Neural progenitor cell (in vitro differentiated cells): ENCODE measurements at regions not wholly inside any gene's neighbourhood (a gene's known extent, or its start where the extent isn't known, plus 50 kb on each side); places are given as distances from the start of the nearest gene placed in this dataset.
A peak's percentile ranks its signal among the peaks of the same experiment; 100 is the strongest.

Experiments used
- DNase-seq: peaks from one replicate; pipeline ENCODE4 v3.0.0-alpha.2; 2016; ENCODE audit warnings: low spot score
- H2AFZ ChIP-seq: fragments of 200-600 bp; sonication (generic); replicated peaks from 2 replicates; pipeline ENCODE4 v1.6.1; 2016; ENCODE audit warnings: antibody characterized with exemption
- H3F3A ChIP-seq: fragments of 200-600 bp; sonication (generic); 2 replicates; pipeline ENCODE4 v1.6.1; 2016; ENCODE audit warnings: antibody characterized with exemption, low read depth
- H3K27ac ChIP-seq: fragments of 200-600 bp; sonication (generic); 2 replicates; pipeline ENCODE4 v1.5.1; 2016; ENCODE audit warnings: mild to moderate bottlenecking
- H3K27me3 ChIP-seq: fragments of 200-600 bp; sonication (generic); 2 replicates; pipeline ENCODE4 v1.6.1; 2016; ENCODE audit warnings: mild to moderate bottlenecking, moderate library complexity
- H3K36me3 ChIP-seq: fragments of 200-600 bp; sonication (generic); 2 replicates; pipeline ENCODE4 v1.5.1; 2016
- H3K4me1 ChIP-seq: fragments of 200-600 bp; sonication (generic); 2 replicates; pipeline ENCODE4 v1.6.1; 2016; ENCODE audit warnings: mixed run types
- H3K4me2 ChIP-seq: fragments of 200-600 bp; sonication (generic); 2 replicates; pipeline ENCODE4 v1.6.1; 2016
- H3K4me3 ChIP-seq: fragments of 200-600 bp; sonication (generic); 2 replicates; pipeline ENCODE4 v1.5.1; 2016
- H3K79me2 ChIP-seq: fragments of 200-600 bp; sonication (generic); 2 replicates; pipeline ENCODE4 v1.6.1; 2016; ENCODE audit warnings: low read depth
- H3K9ac ChIP-seq: fragments of 200-600 bp; sonication (generic); 2 replicates; pipeline ENCODE4 v1.6.1; 2016
- H3K9me3 ChIP-seq: fragments of 200-600 bp; sonication (generic); 2 replicates; pipeline ENCODE4 v1.5.1; 2016; ENCODE audit warnings: low read depth
- H4K20me1 ChIP-seq: fragments of 200-600 bp; sonication (generic); 2 replicates; pipeline ENCODE4 v1.6.1; 2016; ENCODE audit warnings: low read depth
- H3K27ac Mint-ChIP-seq: 3 replicates; pipeline ENCODE4 v1.8.0; 2021; ENCODE audit warnings: mixed read lengths
- H3K27me3 Mint-ChIP-seq: 2 replicates; pipeline ENCODE4 v1.8.0; 2022; ENCODE audit warnings: low read depth, mild to moderate bottlenecking, inconsistent platforms, moderate library complexity, mixed read lengths; ENCODE audit not compliant: insufficient read depth
- H3K36me3 Mint-ChIP-seq: 3 replicates; pipeline ENCODE4 v1.8.0; 2021; ENCODE audit warnings: mixed read lengths
- H3K4me1 Mint-ChIP-seq: 3 replicates; pipeline ENCODE4 v1.8.0; 2021; ENCODE audit warnings: mixed read lengths
- H3K4me3 Mint-ChIP-seq: 3 replicates; pipeline ENCODE4 v1.8.0; 2021; ENCODE audit warnings: mild to moderate bottlenecking, moderate library complexity, mixed read lengths
- H3K9me3 Mint-ChIP-seq: 3 replicates; pipeline ENCODE4 v1.8.0; 2020; ENCODE audit warnings: mixed read lengths
- EZH2 ChIP-seq: fragments of 200-600 bp; sonication (generic); IDR thresholded peaks from 2 replicates; pipeline ENCODE4 v1.6.1; 2017; ENCODE audit warnings: antibody characterized with exemption, mild to moderate bottlenecking, moderate library complexity
- EZH2phosphoT487 ChIP-seq: fragments of 200-600 bp; sonication (generic); IDR thresholded peaks from 2 replicates; pipeline ENCODE4 v1.6.1; 2017; ENCODE audit warnings: antibody characterized with exemption
- TF ChIP-seq, protein P1 (sequence below): fragments of 200-600 bp; sonication (generic); IDR thresholded peaks from 2 replicates; pipeline ENCODE4 v1.5.1; 2017; ENCODE audit warnings: antibody characterized with exemption, mild to moderate bottlenecking

DNA sequence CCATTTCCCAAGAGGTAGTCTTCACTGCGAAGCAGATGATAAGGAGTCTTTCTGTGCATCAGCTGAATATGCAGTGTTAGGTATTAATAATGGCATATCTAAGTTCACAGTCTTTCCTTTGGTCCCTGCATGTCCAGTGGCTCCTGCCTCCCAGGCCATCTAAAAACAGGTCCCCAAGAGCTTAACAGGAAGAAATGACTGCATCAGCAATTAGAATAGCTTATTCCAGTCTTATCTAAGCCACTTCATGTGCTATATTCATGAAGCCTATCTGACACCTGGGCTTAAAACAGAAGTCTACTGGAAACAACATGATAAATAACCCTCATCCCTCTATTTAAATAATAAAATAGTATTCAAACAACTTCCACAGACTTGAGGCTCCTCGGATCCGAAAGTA is 346.1 kb upstream of the ERCC4 start:
- no peak overlapping the region for H2AFZ ChIP-seq
- Mint-ChIP-seq H3K4me3 (no peak overlapping the region), H3K9me3 (peaks cover 7% of the 10 kb centered on the region), H3K4me1 (peaks cover 11% of the 10 kb centered on the region), H3K27ac (no peak overlapping the region), H3K36me3 (no peaks in the 10 kb centered on the region), H3K27me3 (no peaks in the 10 kb centered on the region)
- H3K4me3 ChIP-seq = no peak overlapping the region
- H3K27ac ChIP-seq = no peak overlapping the region
- H3K9ac ChIP-seq = no peak overlapping the region
- no peaks in the 10 kb centered on the region for H3K27me3 ChIP-seq
- H3K36me3 ChIP-seq = no peaks in the 10 kb centered on the region
- no peaks in the 10 kb centered on the region for H3K4me1 ChIP-seq
- no peaks in the 10 kb centered on the region for H3K9me3 ChIP-seq
- H3K4me2 ChIP-seq = no peak overlapping the region
- TF ChIP-seq EZH2phosphoT487 = no peak
- TF ChIP-seq, protein P1, sequence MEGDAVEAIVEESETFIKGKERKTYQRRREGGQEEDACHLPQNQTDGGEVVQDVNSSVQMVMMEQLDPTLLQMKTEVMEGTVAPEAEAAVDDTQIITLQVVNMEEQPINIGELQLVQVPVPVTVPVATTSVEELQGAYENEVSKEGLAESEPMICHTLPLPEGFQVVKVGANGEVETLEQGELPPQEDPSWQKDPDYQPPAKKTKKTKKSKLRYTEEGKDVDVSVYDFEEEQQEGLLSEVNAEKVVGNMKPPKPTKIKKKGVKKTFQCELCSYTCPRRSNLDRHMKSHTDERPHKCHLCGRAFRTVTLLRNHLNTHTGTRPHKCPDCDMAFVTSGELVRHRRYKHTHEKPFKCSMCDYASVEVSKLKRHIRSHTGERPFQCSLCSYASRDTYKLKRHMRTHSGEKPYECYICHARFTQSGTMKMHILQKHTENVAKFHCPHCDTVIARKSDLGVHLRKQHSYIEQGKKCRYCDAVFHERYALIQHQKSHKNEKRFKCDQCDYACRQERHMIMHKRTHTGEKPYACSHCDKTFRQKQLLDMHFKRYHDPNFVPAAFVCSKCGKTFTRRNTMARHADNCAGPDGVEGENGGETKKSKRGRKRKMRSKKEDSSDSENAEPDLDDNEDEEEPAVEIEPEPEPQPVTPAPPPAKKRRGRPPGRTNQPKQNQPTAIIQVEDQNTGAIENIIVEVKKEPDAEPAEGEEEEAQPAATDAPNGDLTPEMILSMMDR = no peak
- no peak for TF ChIP-seq EZH2
- H4K20me1 ChIP-seq = no peaks in the 10 kb centered on the region
- no peaks in the 10 kb centered on the region for H3K79me2 ChIP-seq
- DNase-seq = no peak
- no peaks in the 10 kb centered on the region for H3F3A ChIP-seq

DNA sequence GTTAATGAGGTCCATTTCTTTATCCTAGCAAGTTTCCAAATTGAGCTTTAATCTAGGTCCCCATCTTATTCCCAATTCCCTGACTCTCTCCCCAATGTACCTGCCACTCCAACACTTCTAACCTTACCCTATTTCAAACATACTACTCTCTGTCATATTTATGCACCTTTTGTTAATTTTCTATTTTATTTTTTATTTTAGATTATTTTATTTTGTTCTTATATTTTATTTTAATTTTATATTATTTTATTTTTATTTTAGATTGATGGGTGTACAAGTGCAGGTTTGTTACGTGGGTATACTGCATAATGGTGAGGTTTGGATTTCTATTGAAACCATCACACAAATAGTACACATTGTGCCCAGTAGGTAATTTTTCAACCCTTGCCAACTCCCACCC is 333.9 kb upstream of the ERCC4 start:
- H4K20me1 ChIP-seq = no peaks in the 10 kb centered on the region
- H3K9ac ChIP-seq = no peak overlapping the region
- no peak overlapping the region for H3K4me3 ChIP-seq
- no peak overlapping the region for H3K27ac ChIP-seq
- no peak overlapping the region for H2AFZ ChIP-seq
- no peak overlapping the region for H3K4me3 Mint-ChIP-seq
- TF ChIP-seq EZH2 (no peak), EZH2phosphoT487 (no peak)
- TF ChIP-seq, protein P1 = no peak
- no peaks in the 10 kb centered on the region for H3F3A ChIP-seq
- peaks cover 6% of the 10 kb centered on the region for H3K9me3 Mint-ChIP-seq
- H3K4me1 ChIP-seq = no peaks in the 10 kb centered on the region
- H3K9me3 ChIP-seq = no peaks in the 10 kb centered on the region
- no peak overlapping the region for H3K4me2 ChIP-seq
- H3K4me1 Mint-ChIP-seq = no peaks in the 10 kb centered on the region
- no peaks in the 10 kb centered on the region for H3K36me3 ChIP-seq
- no peak for DNase-seq
- no peaks in the 10 kb centered on the region for H3K79me2 ChIP-seq
- H3K27me3 ChIP-seq = no peaks in the 10 kb centered on the region
- no peaks in the 10 kb centered on the region for H3K27me3 Mint-ChIP-seq
- peak overlapping the region; percentile 58 for H3K27ac Mint-ChIP-seq
- no peaks in the 10 kb centered on the region for H3K36me3 Mint-ChIP-seq

DNA sequence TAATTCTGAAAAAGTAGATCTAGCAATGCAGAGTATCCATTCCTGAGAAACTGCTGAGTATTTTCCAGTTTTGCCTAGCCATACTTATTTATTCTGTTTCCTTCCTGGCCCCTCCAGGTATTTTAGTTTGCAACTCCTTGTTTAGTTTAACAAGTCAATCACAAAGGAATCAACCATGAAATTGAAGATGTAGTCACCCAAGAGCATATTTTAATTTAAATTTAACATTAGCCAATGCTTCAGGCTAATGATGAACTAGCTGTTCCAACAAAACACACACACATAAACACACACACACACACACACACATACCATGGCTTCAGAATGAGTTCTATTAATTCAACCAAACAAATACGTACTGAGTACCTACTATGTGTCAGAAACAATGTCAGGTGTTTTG is 332.8 kb upstream of the ERCC4 start:
- Histone ChIP-seq H3K4me2 (no peak overlapping the region), H3K4me1 (no peaks in the 10 kb centered on the region), H3K9me3 (no peaks in the 10 kb centered on the region), H2AFZ (no peak overlapping the region), H3K36me3 (no peaks in the 10 kb centered on the region), H3K4me3 (no peak overlapping the region), H3F3A (no peaks in the 10 kb centered on the region), H3K79me2 (no peaks in the 10 kb centered on the region), H4K20me1 (no peaks in the 10 kb centered on the region), H3K9ac (no peak overlapping the region), H3K27me3 (no peaks in the 10 kb centered on the region), H3K27ac (no peak overlapping the region)
- Mint-ChIP-seq H3K4me1 (no peaks in the 10 kb centered on the region), H3K4me3 (no peak overlapping the region), H3K27me3 (no peaks in the 10 kb centered on the region), H3K36me3 (no peaks in the 10 kb centered on the region), H3K27ac (no peak overlapping the region), H3K9me3 (peaks cover 6% of the 10 kb centered on the region)
- TF ChIP-seq EZH2phosphoT487 (no peak), EZH2 (no peak)
- TF ChIP-seq, protein P1 = no peak
- DNase-seq = no peak

DNA sequence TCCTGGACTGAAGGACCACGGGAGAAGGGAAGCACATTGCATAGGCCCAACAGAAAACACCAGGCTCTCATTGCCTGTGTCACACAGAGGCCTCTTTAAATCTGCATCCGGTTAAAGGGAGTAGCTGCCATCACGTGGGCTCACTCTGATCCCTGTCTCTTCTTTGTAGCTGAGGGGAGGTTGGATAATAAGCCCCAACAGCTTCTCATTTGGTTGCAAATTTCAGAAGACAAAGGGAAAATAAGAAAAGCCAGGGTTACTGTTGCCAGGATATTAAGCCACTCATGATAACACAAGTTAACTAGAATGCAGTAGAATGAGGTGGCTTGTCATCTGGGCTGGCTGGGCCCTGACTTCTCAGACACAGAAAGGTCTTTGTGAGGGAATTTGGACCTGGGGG is 325.1 kb upstream of the ERCC4 start:
- H3K9me3 Mint-ChIP-seq = peaks cover 11% of the 10 kb centered on the region
- Histone ChIP-seq H2AFZ (peak overlapping the region; percentile 88), H3K4me1 (peaks cover 14% of the 10 kb centered on the region), H4K20me1 (no peaks in the 10 kb centered on the region), H3K27ac (peak overlapping the region; percentile 84), H3K36me3 (no peaks in the 10 kb centered on the region), H3K9ac (no peak overlapping the region), H3F3A (peaks cover 22% of the 10 kb centered on the region), H3K4me2 (peak overlapping the region; percentile 42), H3K9me3 (no peaks in the 10 kb centered on the region), H3K4me3 (no peak overlapping the region), H3K27me3 (no peaks in the 10 kb centered on the region), H3K79me2 (no peaks in the 10 kb centered on the region)
- peak overlapping the region; percentile 100 for H3K27ac Mint-ChIP-seq
- H3K27me3 Mint-ChIP-seq = peaks cover 9% of the 10 kb centered on the region
- H3K4me1 Mint-ChIP-seq = peaks cover 27% of the 10 kb centered on the region
- no peaks in the 10 kb centered on the region for H3K36me3 Mint-ChIP-seq
- DNase-seq = peak; percentile 74
- H3K4me3 Mint-ChIP-seq = peak overlapping the region; percentile 32
- TF ChIP-seq EZH2 = no peak
- TF ChIP-seq, protein P1 = no peak
- no peak for TF ChIP-seq EZH2phosphoT487
